HEK293T (cell line): ENCODE measurements at regions not wholly inside any gene's neighbourhood (a gene's known extent, or its start where the extent isn't known, plus 50 kb on each side); places are given as distances from the start of the nearest gene placed in this dataset.

Experiments used
- CTCF ChIA-PET: fragments of 350-600 bp; formaldehyde crosslinking; extraction: SDS; loops from one replicate; lab custom pipeline; 2021; ENCODE audit warnings: antibody characterized with exemption, inconsistent platforms; lab: Yijun Ruan, JAX
- POLR2A ChIA-PET: fragments of 350-600 bp; formaldehyde crosslinking; extraction: SDS; loops from one replicate; lab custom pipeline; 2020; ENCODE audit warnings: antibody characterized with exemption, inconsistent platforms; lab: Yijun Ruan, JAX
- DNase-seq: peaks from one replicate; pipeline ENCODE4 v3.0.0; 2012; ENCODE audit warnings: mixed read lengths; ENCODE audit errors: extremely low spot score
- ARNT ChIP-seq: fragments of 450-650 bp; IDR thresholded peaks from 2 replicates; pipeline ENCODE4 v1.6.1; 2017; ENCODE audit warnings: mild to moderate bottlenecking
- BHLHE40 ChIP-seq: fragments of 450-650 bp; IDR thresholded peaks from 2 replicates; pipeline ENCODE4 v1.6.1; 2016; ENCODE audit warnings: mild to moderate bottlenecking, moderate library complexity, borderline replicate concordance
- CTBP1 ChIP-seq: fragments of 450-650 bp; IDR thresholded peaks from 2 replicates; pipeline ENCODE4 v1.6.1; 2016; ENCODE audit warnings: borderline replicate concordance
- ELF4 ChIP-seq: fragments of 450-650 bp; IDR thresholded peaks from 2 replicates; pipeline ENCODE4 v1.6.1; 2017; ENCODE audit warnings: antibody characterized with exemption
- FOXA1 ChIP-seq: fragments of 450-650 bp; IDR thresholded peaks from 2 replicates; pipeline ENCODE4 v1.6.1; 2016; ENCODE audit warnings: mild to moderate bottlenecking
- FOXK2 ChIP-seq: fragments of 450-650 bp; IDR thresholded peaks from 2 replicates; pipeline ENCODE4 v1.6.1; 2016; ENCODE audit warnings: mild to moderate bottlenecking
- FOXM1 ChIP-seq: fragments of 450-650 bp; IDR thresholded peaks from 2 replicates; pipeline ENCODE4 v1.6.1; 2017; ENCODE audit warnings: mild to moderate bottlenecking, borderline replicate concordance
- HDGF ChIP-seq: fragments of 450-650 bp; IDR thresholded peaks from 2 replicates; pipeline ENCODE4 v1.6.1; 2017; ENCODE audit warnings: antibody characterized with exemption, borderline replicate concordance
- L3MBTL2 ChIP-seq: fragments of 450-650 bp; conservative IDR thresholded peaks from 2 replicates; pipeline ENCODE4 v1.6.1; 2016; ENCODE audit warnings: mild to moderate bottlenecking
- LEF1 ChIP-seq: fragments of 450-650 bp; IDR thresholded peaks from 2 replicates; pipeline ENCODE4 v1.6.1; 2017; ENCODE audit warnings: mild to moderate bottlenecking, borderline replicate concordance
- NFRKB ChIP-seq: fragments of 450-650 bp; IDR thresholded peaks from 2 replicates; pipeline ENCODE4 v1.6.1; 2016; ENCODE audit warnings: mild to moderate bottlenecking, moderate library complexity
- SP1 ChIP-seq: fragments of 450-650 bp; IDR thresholded peaks from 2 replicates; pipeline ENCODE4 v1.6.1; 2017
- SUZ12 ChIP-seq: fragments of 450-650 bp; IDR thresholded peaks from 2 replicates; pipeline ENCODE4 v1.6.1; 2016; ENCODE audit warnings: mild to moderate bottlenecking
- TARDBP ChIP-seq: fragments of 450-650 bp; IDR thresholded peaks from 2 replicates; pipeline ENCODE4 v1.6.1; 2016
- ZNF384 ChIP-seq: fragments of 450-650 bp; IDR thresholded peaks from 2 replicates; pipeline ENCODE4 v1.6.1; 2016
- TF ChIP-seq, protein P1 (sequence below): fragments of 450-650 bp; IDR thresholded peaks from 2 replicates; pipeline ENCODE4 v1.6.1; 2016

DNA sequence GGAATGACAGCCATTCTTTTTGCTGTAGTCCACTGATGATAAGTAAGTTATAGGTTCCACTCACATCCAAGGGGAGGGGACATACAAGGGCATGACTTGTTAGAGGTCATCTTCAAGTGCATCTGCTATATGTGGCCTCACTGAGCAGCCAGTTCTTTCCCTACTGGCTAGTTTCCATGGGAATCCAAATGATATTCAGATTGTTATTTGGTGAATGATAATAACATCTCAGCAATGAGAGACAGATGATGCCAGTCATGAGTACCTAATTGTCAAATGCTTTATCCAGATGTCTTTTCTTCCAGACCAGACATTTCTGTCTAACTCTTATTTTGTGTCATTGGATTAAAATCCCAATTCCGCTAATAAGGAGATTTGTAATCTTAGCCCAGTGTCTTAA is 460.4 kb upstream of the BOD1L1 start:
- TF ChIP-seq CTBP1 = no peak
- TF ChIP-seq LEF1 = no peak
- no peak for TF ChIP-seq FOXM1
- TF ChIP-seq FOXA1 = no peak
- no peak for DNase-seq
- POLR2A ChIA-PET = no interaction called here
- CTCF ChIA-PET = interaction anchor here (0.6 kb wide), 1 partner anchor 12 kb away, joined by 3 read pairs; no protein-coding TSS in a partner anchor

DNA sequence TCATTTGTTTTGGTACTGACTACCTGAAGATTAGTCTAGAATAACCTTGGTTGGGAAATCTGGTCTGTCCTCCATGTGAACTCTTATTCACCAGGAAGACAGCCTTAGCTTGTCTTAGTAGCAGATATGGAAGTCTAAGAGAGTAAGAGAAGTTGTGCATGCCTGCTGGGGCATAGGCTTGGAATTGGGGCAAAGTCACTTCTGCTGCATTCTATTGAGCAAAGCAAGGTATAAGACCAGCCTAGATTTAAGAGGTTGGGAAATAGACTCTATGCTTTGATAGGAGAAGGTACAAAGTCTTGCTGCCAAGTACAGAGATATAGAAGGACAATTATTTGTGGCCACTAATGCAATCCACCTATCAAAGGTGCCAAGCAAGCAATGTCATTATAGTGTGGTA is 464.0 kb upstream of the BOD1L1 start:
- no peak for TF ChIP-seq ZNF384
- ChIA-PET CTCF (no interaction called here), POLR2A (no interaction called here)
- DNase-seq = no peak

DNA sequence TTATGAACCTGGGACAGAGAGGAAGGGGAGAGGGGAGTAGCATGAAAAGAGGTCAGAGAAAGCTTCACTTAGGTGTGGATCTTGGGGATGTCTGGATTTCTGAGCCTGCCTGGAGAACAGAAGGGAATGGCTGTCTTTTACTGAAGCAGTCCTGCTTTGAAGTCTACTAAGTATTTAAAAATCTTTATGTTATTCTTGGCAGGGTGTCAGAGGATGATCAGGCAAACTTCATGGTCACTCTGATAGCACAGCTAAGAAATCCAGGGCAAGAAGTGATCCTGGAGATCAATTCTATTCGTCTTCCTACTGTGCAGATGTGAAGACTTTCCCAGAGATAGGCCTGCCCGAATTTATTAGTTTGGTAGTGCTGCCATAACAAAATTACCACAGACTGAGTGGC is 464.4 kb upstream of the BOD1L1 start:
- TF ChIP-seq TARDBP (no peak), FOXM1 (no peak), BHLHE40 (no peak), ARNT (no peak), ELF4 (no peak), FOXA1 (no peak), L3MBTL2 (no peak), HDGF (no peak), SUZ12 (no peak), SP1 (no peak), FOXK2 (no peak), CTBP1 (no peak), ZNF384 (no peak), LEF1 (no peak)
- TF ChIP-seq, protein P1, sequence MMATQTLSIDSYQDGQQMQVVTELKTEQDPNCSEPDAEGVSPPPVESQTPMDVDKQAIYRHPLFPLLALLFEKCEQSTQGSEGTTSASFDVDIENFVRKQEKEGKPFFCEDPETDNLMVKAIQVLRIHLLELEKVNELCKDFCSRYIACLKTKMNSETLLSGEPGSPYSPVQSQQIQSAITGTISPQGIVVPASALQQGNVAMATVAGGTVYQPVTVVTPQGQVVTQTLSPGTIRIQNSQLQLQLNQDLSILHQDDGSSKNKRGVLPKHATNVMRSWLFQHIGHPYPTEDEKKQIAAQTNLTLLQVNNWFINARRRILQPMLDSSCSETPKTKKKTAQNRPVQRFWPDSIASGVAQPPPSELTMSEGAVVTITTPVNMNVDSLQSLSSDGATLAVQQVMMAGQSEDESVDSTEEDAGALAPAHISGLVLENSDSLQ = no peak
- CTCF ChIA-PET = no interaction called here
- POLR2A ChIA-PET = no interaction called here
- DNase-seq = no peak

DNA sequence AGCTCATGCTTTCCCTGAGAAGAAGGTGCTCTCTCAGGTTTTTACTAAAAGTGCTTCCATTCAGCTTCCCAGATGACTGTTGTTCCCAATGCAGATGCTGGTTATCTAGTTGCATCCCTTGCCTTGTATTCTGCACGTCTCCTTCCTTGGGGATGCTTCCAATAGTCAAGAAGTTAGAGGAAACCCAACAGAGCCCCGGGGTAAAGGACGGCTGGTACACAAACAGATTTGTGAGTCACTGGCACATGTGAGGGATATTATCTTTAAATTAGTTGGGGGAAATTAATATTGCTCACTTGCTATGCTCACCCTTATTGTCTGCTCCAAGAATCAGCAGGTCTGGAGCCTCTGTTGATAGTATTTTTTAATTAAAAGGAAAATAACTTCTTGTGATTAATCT is 465.2 kb upstream of the BOD1L1 start:
- ChIA-PET CTCF (no interaction called here), POLR2A (no interaction called here)
- TF ChIP-seq NFRKB (no peak), FOXK2 (no peak), L3MBTL2 (no peak), LEF1 (no peak), FOXA1 (no peak), ZNF384 (no peak), CTBP1 (no peak), BHLHE40 (no peak), SUZ12 (no peak), HDGF (no peak), ARNT (no peak), TARDBP (no peak), FOXM1 (no peak), ELF4 (no peak), SP1 (no peak)
- TF ChIP-seq, protein P1 = no peak
- no peak for DNase-seq

DNA sequence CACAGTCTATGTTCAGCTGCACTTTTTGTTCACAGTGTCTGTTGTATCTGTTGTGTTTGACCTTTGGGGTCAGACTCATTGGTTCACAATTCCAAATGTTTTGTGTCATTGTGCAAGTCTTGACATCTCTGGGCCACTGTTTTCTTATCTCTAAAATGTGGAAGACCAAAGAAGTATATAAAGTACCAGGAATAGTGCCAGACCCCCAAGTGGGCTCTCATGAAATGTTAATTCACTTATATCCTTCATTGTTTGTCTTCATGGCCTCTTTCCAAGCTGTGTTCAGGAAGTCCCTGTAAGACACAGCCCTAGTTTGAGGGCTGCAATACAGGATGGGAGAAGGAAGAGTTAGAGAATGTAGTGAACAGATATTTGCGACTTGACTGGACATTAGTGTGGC is 468.3 kb upstream of the BOD1L1 start:
- ChIA-PET CTCF (no interaction called here), POLR2A (no interaction called here)
- no peak for DNase-seq
- no peak for TF ChIP-seq SUZ12
- TF ChIP-seq FOXA1 = no peak
- TF ChIP-seq ZNF384 = no peak
- no peak for TF ChIP-seq BHLHE40
- TF ChIP-seq LEF1 = no peak
- no peak for TF ChIP-seq NFRKB
- TF ChIP-seq CTBP1 = no peak
- no peak for TF ChIP-seq HDGF
- no peak for TF ChIP-seq FOXM1

DNA sequence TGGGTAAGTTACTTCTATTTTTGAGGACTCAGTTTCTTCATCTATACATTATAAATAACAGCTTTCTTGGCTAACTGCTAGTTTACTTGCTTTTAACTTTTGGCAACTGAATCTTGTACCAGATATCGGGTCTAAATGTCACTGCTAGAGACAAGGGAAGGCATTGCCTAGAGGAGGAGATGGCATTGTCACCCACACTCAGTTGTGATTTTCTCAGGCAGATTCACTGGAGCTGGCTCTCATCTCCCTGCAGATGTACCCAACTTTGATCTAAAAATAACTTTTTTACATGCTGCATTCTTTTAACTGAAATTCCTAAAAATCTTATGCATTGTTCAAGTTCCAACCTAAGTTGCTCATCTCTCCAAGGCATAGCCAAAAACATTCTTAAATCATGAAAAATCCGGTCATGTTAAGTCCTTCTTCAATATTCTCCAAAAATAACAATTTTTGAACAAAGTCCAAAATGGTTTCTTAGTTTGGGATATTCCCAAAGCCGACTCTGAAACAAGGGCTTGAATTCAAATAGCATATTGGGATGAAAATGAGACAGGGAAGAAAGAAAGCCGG is 469.0 kb upstream of the BOD1L1 start:
- CTCF ChIA-PET = no interaction called here

DNA sequence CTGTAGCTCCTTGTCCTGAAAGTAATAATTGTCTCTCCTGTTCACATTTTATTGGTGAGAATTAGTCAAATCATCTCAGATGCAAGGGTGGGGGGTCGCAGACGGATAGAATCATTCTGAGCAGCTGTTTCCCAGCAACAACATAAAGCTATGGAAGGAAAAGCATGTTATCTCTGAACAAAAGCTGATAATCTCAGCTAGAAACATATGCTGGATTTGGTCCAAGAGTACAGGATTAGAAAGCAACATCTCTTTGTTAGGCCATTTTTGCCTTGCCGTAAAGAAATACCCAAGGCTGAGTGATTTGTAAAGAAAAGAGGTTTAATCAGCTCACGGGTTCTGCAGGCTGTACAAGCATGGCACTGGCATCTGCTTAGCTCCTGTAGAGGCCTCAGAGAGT is 472.8 kb upstream of the BOD1L1 start:
- ChIA-PET CTCF (interaction anchor here (0.7 kb wide), 1 partner anchor 12 kb away, joined by 3 read pairs; no protein-coding TSS in a partner anchor), POLR2A (no interaction called here)
- DNase-seq = no peak
- TF ChIP-seq LEF1 (no peak), TARDBP (no peak), CTBP1 (no peak), SP1 (no peak), FOXM1 (no peak), L3MBTL2 (no peak), FOXA1 (no peak), ELF4 (no peak), HDGF (no peak), BHLHE40 (no peak), NFRKB (no peak), FOXK2 (no peak), ZNF384 (no peak), SUZ12 (no peak)
- TF ChIP-seq, protein P1 = no peak

More for the DNA sequence above, 469.0 kb upstream of the BOD1L1 start:
- no peak for DNase-seq
- no peak for TF ChIP-seq ZNF384
- POLR2A ChIA-PET = no interaction called here
